HG03196 (cell line): ENCODE measurements at regions not wholly inside any gene's neighbourhood (a gene's known extent, or its start where the extent isn't known, plus 50 kb on each side); places are given as distances from the start of the nearest gene placed in this dataset.

Source experiments
- ATAC-seq: cut with Tn5 transposase; IDR thresholded peaks from one replicate; pipeline ENCODE4 v1.9.1; 2021; ENCODE audit not compliant: unreplicated experiment

- ATAC-seq: no peak
These were observed 50.6 kb upstream of the ZNF385D start for GRCh38 chr3:21801631-21802030.

GRCh38 chr3:21803604-21804003 lies 52.6 kb upstream of the ZNF385D start:
- ATAC-seq: no peak

- ATAC-seq: no peak
These were observed 53.3 kb upstream of the ZNF385D start for GRCh38 chr3:21804330-21804729.

- ATAC-seq: no peak
These were observed 55.7 kb upstream of the ZNF385D start for GRCh38 chr3:21806733-21807132.

- ATAC-seq: no peak
These were observed 74.7 kb upstream of the ZNF385D start for GRCh38 chr3:21825684-21826083.

GRCh38 chr3:21826416-21826815 lies 75.4 kb upstream of the ZNF385D start:
- no peak for ATAC-seq

- ATAC-seq: no peak
These were observed 79.5 kb upstream of the ZNF385D start for GRCh38 chr3:21830541-21830940.

- no peak for ATAC-seq
These were observed 84.3 kb upstream of the ZNF385D start for GRCh38 chr3:21835264-21835663.

- ATAC-seq: no peak
These were observed 85.2 kb upstream of the ZNF385D start for GRCh38 chr3:21836227-21836626.

GRCh38 chr3:21839176-21839575 lies 88.2 kb upstream of the ZNF385D start:
- no peak for ATAC-seq

- ATAC-seq: no peak
These were observed 88.6 kb upstream of the ZNF385D start for GRCh38 chr3:21839592-21839991.

GRCh38 chr3:21847005-21847404 lies 96.0 kb upstream of the ZNF385D start:
- ATAC-seq: no peak

GRCh38 chr3:21859124-21860081 lies 108.4 kb upstream of the ZNF385D start:
- ATAC-seq: no peak

- ATAC-seq: no peak
These were observed 109.1 kb upstream of the ZNF385D start for GRCh38 chr3:21860082-21860475.

- ATAC-seq: no peak
These were observed 109.6 kb upstream of the ZNF385D start for GRCh38 chr3:21860657-21861056.

- no peak for ATAC-seq
These were observed 125.8 kb upstream of the ZNF385D start for GRCh38 chr3:21876782-21877181.

GRCh38 chr3:21877214-21877754 lies 126.3 kb upstream of the ZNF385D start:
- ATAC-seq: no peak

- ATAC-seq: no peak
These were observed 128.3 kb upstream of the ZNF385D start for GRCh38 chr3:21879184-21879886.

GRCh38 chr3:21888656-21889055 lies 137.6 kb upstream of the ZNF385D start:
- ATAC-seq: no peak

GRCh38 chr3:21889166-21889565 lies 138.2 kb upstream of the ZNF385D start:
- no peak for ATAC-seq

GRCh38 chr3:21892104-21892503 lies 141.1 kb upstream of the ZNF385D start:
- ATAC-seq: no peak

GRCh38 chr3:21893242-21893641 lies 142.2 kb upstream of the ZNF385D start:
- no peak for ATAC-seq
